ENCODE measurements at regions not wholly inside any gene's neighbourhood (a gene's known extent, or its start where the extent isn't known, plus 50 kb on each side); places are given as distances from the start of the nearest gene placed in this dataset.

GRCh38 chr6:21881969-21882465 is 288.5 kb downstream of the SOX4 start:
- Histone ChIP-seq H3K79me2 (ENCODE audit: control insufficient read depth, low read length) (no peaks in the 10 kb centered on the region), H3K27me3 (ENCODE audit: control insufficient read depth, low read length) (no peaks in the 10 kb centered on the region), H3K4me2 (ENCODE audit: low read length) (no peak overlapping the region), H3K36me3 (ENCODE audit: control insufficient read depth, low read length) (no peaks in the 10 kb centered on the region), H4K20me1 (ENCODE audit: control insufficient read depth, insufficient read depth, low read depth, low read length) (no peaks in the 10 kb centered on the region), H3K9me2 (replicated peaks; ENCODE audit: control insufficient read depth, low read length) (no peaks in the 10 kb centered on the region), H3F3A (ENCODE audit: control insufficient read depth, insufficient read depth) (no peaks in the 10 kb centered on the region), H3K4me1 (ENCODE audit: control insufficient read depth, low read length) (no peaks in the 10 kb centered on the region), H3K9me3 (ENCODE audit: control insufficient read depth, insufficient read depth, low read length) (no peaks in the 10 kb centered on the region), H3K27ac (ENCODE audit: low read depth, low read length) (no peak overlapping the region), H3K4me3 (ENCODE audit: low read length) (no peak overlapping the region)
- TF ChIP-seq CTCF (IDR thresholded peaks at IDR 0.05; ENCODE audit: low read depth, low read length, poor library complexity, severe bottlenecking) (no peak), EZH2phosphoT487 (IDR thresholded peaks at IDR 0.05; ENCODE audit: borderline replicate concordance, low read length) (no peak)

GRCh38 chr6:21883595-21884328 is 290.2 kb downstream of the SOX4 start:
- Histone ChIP-seq H3K79me2 (ENCODE audit: control insufficient read depth, low read length) (no peaks in the 10 kb centered on the region), H3K9me2 (replicated peaks; ENCODE audit: control insufficient read depth, low read length) (no peaks in the 10 kb centered on the region), H4K20me1 (ENCODE audit: control insufficient read depth, insufficient read depth, low read depth, low read length) (no peaks in the 10 kb centered on the region), H3K4me3 (ENCODE audit: low read length) (no peak overlapping the region), H3K27me3 (ENCODE audit: control insufficient read depth, low read length) (no peaks in the 10 kb centered on the region), H3K36me3 (ENCODE audit: control insufficient read depth, low read length) (no peaks in the 10 kb centered on the region), H3F3A (ENCODE audit: control insufficient read depth, insufficient read depth) (no peaks in the 10 kb centered on the region), H3K27ac (ENCODE audit: low read depth, low read length) (no peak overlapping the region), H3K4me1 (ENCODE audit: control insufficient read depth, low read length) (no peaks in the 10 kb centered on the region), H3K9me3 (ENCODE audit: control insufficient read depth, insufficient read depth, low read length) (no peaks in the 10 kb centered on the region), H3K4me2 (ENCODE audit: low read length) (no peak overlapping the region)
- TF ChIP-seq CTCF (IDR thresholded peaks at IDR 0.05; ENCODE audit: low read depth, low read length, poor library complexity, severe bottlenecking) = no peak
- TF ChIP-seq EZH2phosphoT487 (IDR thresholded peaks at IDR 0.05; ENCODE audit: borderline replicate concordance, low read length) = no peak

GRCh38 chr6:21885111-21885510 is 291.6 kb downstream of the SOX4 start:
- no peaks in the 10 kb centered on the region for H3K4me1 ChIP-seq (ENCODE audit: control insufficient read depth, low read length)
- no peak overlapping the region for H3K4me2 ChIP-seq (ENCODE audit: low read length)
- H3F3A ChIP-seq (ENCODE audit: control insufficient read depth, insufficient read depth) = no peaks in the 10 kb centered on the region
- TF ChIP-seq EZH2phosphoT487 (IDR thresholded peaks at IDR 0.05; ENCODE audit: borderline replicate concordance, low read length) = no peak
- no peak overlapping the region for H3K4me3 ChIP-seq (ENCODE audit: low read length)
- no peaks in the 10 kb centered on the region for H3K79me2 ChIP-seq (ENCODE audit: control insufficient read depth, low read length)
- no peaks in the 10 kb centered on the region for H3K36me3 ChIP-seq (ENCODE audit: control insufficient read depth, low read length)
- no peaks in the 10 kb centered on the region for H3K9me2 ChIP-seq (replicated peaks; ENCODE audit: control insufficient read depth, low read length)
- peaks cover 2% of the 10 kb centered on the region; the same call in 1 of the 2 replicates for H3K9me3 ChIP-seq (ENCODE audit: control insufficient read depth, insufficient read depth, low read length)
- no peaks in the 10 kb centered on the region for H4K20me1 ChIP-seq (ENCODE audit: control insufficient read depth, insufficient read depth, low read depth, low read length)
- no peak overlapping the region for H3K27ac ChIP-seq (ENCODE audit: low read depth, low read length)
- H3K27me3 ChIP-seq (ENCODE audit: control insufficient read depth, low read length) = no peaks in the 10 kb centered on the region

- H3K4me2 ChIP-seq (ENCODE audit: low read length) = no peak overlapping the region
- no peaks in the 10 kb centered on the region for H3K79me2 ChIP-seq (ENCODE audit: control insufficient read depth, low read length)
- no peaks in the 10 kb centered on the region for H4K20me1 ChIP-seq (ENCODE audit: control insufficient read depth, insufficient read depth, low read depth, low read length)
- H3K27me3 ChIP-seq (ENCODE audit: control insufficient read depth, low read length) = no peaks in the 10 kb centered on the region
- TF ChIP-seq EZH2phosphoT487 (IDR thresholded peaks at IDR 0.05; ENCODE audit: borderline replicate concordance, low read length) (no peak), CTCF (IDR thresholded peaks at IDR 0.05; ENCODE audit: low read depth, low read length, poor library complexity, severe bottlenecking) (no peak)
- H3K36me3 ChIP-seq (ENCODE audit: control insufficient read depth, low read length) = no peaks in the 10 kb centered on the region
- H3K9me2 ChIP-seq (replicated peaks; ENCODE audit: control insufficient read depth, low read length) = no peaks in the 10 kb centered on the region
- no peaks in the 10 kb centered on the region for H3K4me1 ChIP-seq (ENCODE audit: control insufficient read depth, low read length)
- H3K27ac ChIP-seq (ENCODE audit: low read depth, low read length) = no peak overlapping the region
- peaks cover 2% of the 10 kb centered on the region; the same call in 1 of the 2 replicates for H3K9me3 ChIP-seq (ENCODE audit: control insufficient read depth, insufficient read depth, low read length)
- H3K4me3 ChIP-seq (ENCODE audit: low read length) = no peak overlapping the region
- no peaks in the 10 kb centered on the region for H3F3A ChIP-seq (ENCODE audit: control insufficient read depth, insufficient read depth)
Measured at GRCh38 chr6:21885532-21886114, 292.1 kb downstream of the SOX4 start.

All from DOHH2 (cell line).